ENCODE measurements at regions not wholly inside any gene's neighbourhood (a gene's known extent, or its start where the extent isn't known, plus 50 kb on each side); places are given as distances from the start of the nearest gene placed in this dataset.

DNA sequence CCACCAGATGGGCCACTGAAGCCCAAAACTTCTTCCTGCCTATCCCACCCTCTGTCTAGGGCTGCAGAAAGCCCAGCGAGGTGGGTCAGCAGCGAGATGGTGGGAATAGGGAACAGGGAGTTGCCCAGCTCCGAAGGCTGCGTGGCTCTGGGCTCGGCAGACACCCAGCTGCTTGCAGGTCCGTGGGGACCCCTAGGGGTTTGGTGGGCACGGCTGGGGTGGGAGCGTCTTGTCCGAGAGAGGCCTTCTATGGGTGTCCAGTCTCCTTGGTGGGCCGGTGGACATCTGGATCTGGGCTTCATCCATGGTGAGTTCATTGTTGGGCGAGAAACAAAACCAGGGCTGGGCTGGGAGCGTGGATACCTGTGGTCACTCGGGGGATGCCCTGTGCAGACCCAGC lies 1211.0 kb downstream of the BRD1 start:
- TF ChIP-seq CTCF (IDR thresholded peaks at IDR 0.05) (no peak), ZFX (IDR thresholded peaks at IDR 0.05; ENCODE audit: borderline replicate concordance) (no peak)
